ENCODE measurements at regions not wholly inside any gene's neighbourhood (a gene's known extent, or its start where the extent isn't known, plus 50 kb on each side); places are given as distances from the start of the nearest gene placed in this dataset.

- no peak for TF ChIP-seq TOX (CRISPR knock-in tag; IDR thresholded peaks at IDR 0.05; ENCODE audit: borderline replicate concordance)
- no peak for TF ChIP-seq ZC3H10 (CRISPR knock-in tag; IDR thresholded peaks at IDR 0.05)
- TF ChIP-seq ZNF70 (CRISPR knock-in tag; IDR thresholded peaks at IDR 0.05): no peak
Measured at GRCh38 chr20:19952392-19952791, 64.8 kb upstream of the NAA20 start.
